ENCODE measurements at regions not wholly inside any gene's neighbourhood (a gene's known extent, or its start where the extent isn't known, plus 50 kb on each side); places are given as distances from the start of the nearest gene placed in this dataset.

GRCh38 chr15:98380721-98381120 lies 267.6 kb upstream of the IGF1R start:
- no peaks in the 10 kb centered on the region for H3K36me3 ChIP-seq (ENCODE audit: low read depth)
- DNase-seq = no peak
- H3K4me3 ChIP-seq = no peak overlapping the region
- H3K4me1 ChIP-seq (ENCODE audit: low read depth) = no peaks in the 10 kb centered on the region
- intact Hi-C loops (cut with DNase I, micrococcal nuclease) = no loop called here
- no peaks in the 10 kb centered on the region for H3K9me3 ChIP-seq
- no peak for ATAC-seq
- TF ChIP-seq CTCF (IDR thresholded peaks at IDR 0.05) = no peak

GRCh38 chr15:98381446-98381845 lies 266.9 kb upstream of the IGF1R start:
- no peaks in the 10 kb centered on the region for H3K4me1 ChIP-seq (ENCODE audit: low read depth)
- intact Hi-C loops (cut with DNase I, micrococcal nuclease) = no loop called here
- no peaks in the 10 kb centered on the region for H3K9me3 ChIP-seq
- no peak for TF ChIP-seq CTCF (IDR thresholded peaks at IDR 0.05)
- DNase-seq (no peak), ATAC-seq (no peak)
- H3K4me3 ChIP-seq = no peak overlapping the region
- no peaks in the 10 kb centered on the region for H3K36me3 ChIP-seq (ENCODE audit: low read depth)

GRCh38 chr15:98382139-98382538 lies 266.2 kb upstream of the IGF1R start:
- no peak for ATAC-seq
- intact Hi-C loops (cut with DNase I, micrococcal nuclease) = no loop called here
- no peaks in the 10 kb centered on the region for H3K9me3 ChIP-seq
- H3K4me3 ChIP-seq = no peak overlapping the region
- no peaks in the 10 kb centered on the region for H3K4me1 ChIP-seq (ENCODE audit: low read depth)
- H3K36me3 ChIP-seq (ENCODE audit: low read depth) = no peaks in the 10 kb centered on the region
- no peak for DNase-seq
- TF ChIP-seq CTCF (IDR thresholded peaks at IDR 0.05) = no peak

- no peak for DNase-seq
- intact Hi-C loops (cut with DNase I, micrococcal nuclease) = no loop called here
- H3K4me1 ChIP-seq (ENCODE audit: low read depth) = no peaks in the 10 kb centered on the region
- no peaks in the 10 kb centered on the region for H3K36me3 ChIP-seq (ENCODE audit: low read depth)
- TF ChIP-seq CTCF (IDR thresholded peaks at IDR 0.05) = no peak
- ATAC-seq = no peak
- no peaks in the 10 kb centered on the region for H3K9me3 ChIP-seq
- no peak overlapping the region for H3K4me3 ChIP-seq
These were observed 264.8 kb upstream of the IGF1R start for GRCh38 chr15:98383571-98383970.

GRCh38 chr15:98384328-98385029 lies 263.9 kb upstream of the IGF1R start:
- no peaks in the 10 kb centered on the region for H3K36me3 ChIP-seq (ENCODE audit: low read depth)
- no peaks in the 10 kb centered on the region for H3K4me1 ChIP-seq (ENCODE audit: low read depth)
- intact Hi-C loops (cut with DNase I, micrococcal nuclease) = no loop called here
- DNase-seq = no peak
- no peak for TF ChIP-seq CTCF (IDR thresholded peaks at IDR 0.05)
- no peak for ATAC-seq
- no peaks in the 10 kb centered on the region for H3K9me3 ChIP-seq
- no peak overlapping the region for H3K4me3 ChIP-seq
